Adrenal gland (tissue), 9 donors: ENCODE measurements at regions not wholly inside any gene's neighbourhood (a gene's known extent, or its start where the extent isn't known, plus 50 kb on each side); places are given as distances from the start of the nearest gene placed in this dataset.

Source experiments
- DNase-seq, 7 donors: peaks; one replicate each; pipeline ENCODE4 v3.0.0-alpha.2; 2019 to 2020
- H3K27ac ChIP-seq, 5 donors: fragments of 200-600 bp; sonication (generic) in 4 of 5; 1 replicate in 3 of 5; 2 replicates in 2 of 5; pipeline versions ENCODE4 v1.5.1 to v1.8.0; 2016 to 2020; ENCODE audit warnings: mild to moderate bottlenecking in 1 of 5
- H3K27me3 ChIP-seq: fragments of 200-600 bp; 2 replicates; pipeline ENCODE4 v1.8.0; 2021
- H3K36me3 ChIP-seq, 2 donors: fragments of 200-600 bp; replicated peaks in 1 of 2; 1 replicate in 1 of 2; 2 replicates in 1 of 2; pipeline versions ENCODE4 v1.5.1 to v1.8.0; 2018 to 2022
- H3K4me1 ChIP-seq, 2 donors: fragments of 200-600 bp; replicated peaks in 1 of 2; 1 replicate in 1 of 2; 2 replicates in 1 of 2; pipeline versions ENCODE4 v1.5.1 to v1.8.0; 2018 to 2021
- H3K4me3 ChIP-seq, 4 donors: fragments of 200-600 bp; sonication (generic) in 3 of 4; one replicate each; pipeline ENCODE4 v1.5.1; 2016 to 2018
- H3K9me3 ChIP-seq, 3 donors: fragments of 200-600 bp; sonication (generic) in 1 of 3; replicated peaks in 1 of 3; 1 replicate in 2 of 3; 2 replicates in 1 of 3; pipeline versions ENCODE4 v1.5.1 to v1.8.0; 2016 to 2021
- CTCF ChIP-seq, 6 experiments: fragments of 450-650 bp in 4 of 6; fragments of 200-600 bp in 2 of 6; sonication (generic) in 1 of 6; IDR thresholded peaks; 1 replicate in 5 of 6; 2 replicates in 1 of 6; pipeline versions ENCODE4 v1.5.1 to v1.8.0; 2016 to 2021; ENCODE audit warnings: antibody characterized with exemption in 6 of 6, mild to moderate bottlenecking in 2 of 6, moderate library complexity in 1 of 6
- POLR2A ChIP-seq, 2 donors: fragments of 450-650 bp; IDR thresholded peaks; one replicate each; pipeline ENCODE4 v1.6.1; 2017; ENCODE audit warnings: antibody characterized with exemption in 2 of 2, mild to moderate bottlenecking in 2 of 2, moderate library complexity in 1 of 2
- WGBS, 4 donors: extraction: QIAGEN DNeasy Blood & Tissue Kit in 2 of 4; methylation state at CpG; one replicate each; pipeline versions ENCODE4 v1.1.5 to v1.1.7; 2013 to 2017; 5-methylcytosine and 5-hydroxymethylcytosine counted together
- intact Hi-C, 2 donors: fragments of 100-400 bp; cut with DNase I; formaldehyde crosslinking; loops; one replicate each; pipeline versions ENCODE4 v1.14.1 to v1.15.0; 2022 to 2023
- donor health status: healthy with polysubstance abuse.
- donor health status: Bipolar disorder and iron deficiency.
- donor health status: DM: yes; HTN: yes; CAD: no.
- donor health status: DM: no; HTN: no; CAD: no.
- donor health status: DM: no; HTN: no; CAD: no.

DNA sequence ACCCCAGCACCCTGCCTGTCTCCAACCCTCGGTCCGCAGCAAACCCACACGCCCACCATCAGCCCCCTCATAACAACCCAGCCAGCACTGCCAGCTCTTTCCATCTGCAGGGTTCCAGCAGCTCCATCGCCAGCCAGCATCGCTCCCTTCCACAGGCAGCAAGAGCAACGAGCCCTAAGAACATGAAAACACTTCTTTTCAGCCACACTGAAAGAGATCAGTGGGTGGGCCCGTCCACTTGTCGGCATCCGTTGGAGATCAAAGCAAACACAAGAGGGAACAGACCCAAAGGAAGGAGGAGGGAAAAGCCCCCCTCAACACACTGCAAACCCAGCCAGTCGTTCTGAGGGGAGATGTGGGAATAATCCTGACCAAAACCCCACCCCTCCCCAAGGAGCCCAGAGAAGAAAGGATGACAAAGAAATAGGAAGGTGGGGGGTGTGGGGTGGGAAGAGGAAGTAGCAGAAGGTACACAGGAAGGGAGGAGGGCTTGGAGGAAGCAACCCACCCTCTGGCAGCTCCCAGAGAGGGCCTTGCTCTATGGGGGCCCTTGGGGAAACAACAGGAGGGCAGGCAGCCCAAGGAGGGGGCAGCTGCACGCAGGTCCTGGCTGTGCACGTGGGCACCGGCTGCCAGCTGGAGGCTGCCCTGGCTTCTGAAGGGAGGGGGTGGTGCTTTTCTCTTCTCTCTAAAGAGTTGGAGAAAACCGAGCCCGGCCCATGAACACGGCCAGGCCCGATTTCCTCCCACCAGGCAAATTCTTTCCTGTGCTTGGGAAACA is 473.6 kb upstream of the PROK2 start:
- Histone ChIP-seq H3K27me3 (no peaks in the 10 kb centered on the region), H3K27ac (no peak overlapping the region), H3K36me3 (no peaks in the 10 kb centered on the region), H3K4me3 (no peak overlapping the region), H3K9me3 (no peaks in the 10 kb centered on the region), H3K4me1 (peaks cover 11 to 16% of the 10 kb centered on the region in 2 donors)
- intact Hi-C loops, result loop anchor here in 1 of 2 donors (5.0 kb wide), 1 partner anchor 296 kb away; no protein-coding TSS in a partner anchor
- WGBS, 4 donors, result 63 to 73% (median 69%) methylated on average over 16 to 17 of the region's 17 CpGs
- no peak for DNase-seq
- TF ChIP-seq CTCF (IDR thresholded peaks at IDR 0.05) (no peak), POLR2A (IDR thresholded peaks at IDR 0.05) (no peak)

DNA sequence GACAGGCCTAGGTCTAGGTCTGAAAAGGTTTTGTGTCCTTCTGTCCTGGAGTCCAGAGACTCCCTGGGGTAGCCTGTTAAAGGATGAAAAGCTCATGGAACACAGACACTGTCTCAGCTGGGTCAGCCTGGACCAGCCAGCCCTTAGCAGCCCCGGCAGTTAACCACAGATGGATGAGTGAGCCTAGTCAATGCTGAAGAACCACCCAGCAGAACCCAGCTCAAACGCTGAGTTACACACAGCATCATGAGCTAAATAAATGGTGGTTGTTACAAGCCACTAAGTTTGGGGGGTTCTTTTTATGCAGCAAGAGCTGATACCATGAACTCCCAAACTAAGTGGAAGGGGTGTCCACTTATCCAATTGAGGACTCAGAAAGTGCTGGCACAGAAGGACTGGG is 472.8 kb upstream of the PROK2 start:
- Histone ChIP-seq H3K4me1 (peaks cover 11 to 14% of the 10 kb centered on the region in 2 donors), H3K4me3 (no peak overlapping the region), H3K27ac (no peak overlapping the region), H3K36me3 (no peaks in the 10 kb centered on the region), H3K9me3 (no peaks in the 10 kb centered on the region), H3K27me3 (no peaks in the 10 kb centered on the region)
- no peak for DNase-seq
- intact Hi-C loops, result loop anchor here in 1 of 2 donors (5.0 kb wide), 1 partner anchor 295 kb away; no protein-coding TSS in a partner anchor
- WGBS, 4 donors, result 92 to 100% (median 94%) methylated on average over 2 of the region's 2 CpGs
- TF ChIP-seq POLR2A (IDR thresholded peaks at IDR 0.05), result no peak
- TF ChIP-seq CTCF (IDR thresholded peaks at IDR 0.05), result no peak

DNA sequence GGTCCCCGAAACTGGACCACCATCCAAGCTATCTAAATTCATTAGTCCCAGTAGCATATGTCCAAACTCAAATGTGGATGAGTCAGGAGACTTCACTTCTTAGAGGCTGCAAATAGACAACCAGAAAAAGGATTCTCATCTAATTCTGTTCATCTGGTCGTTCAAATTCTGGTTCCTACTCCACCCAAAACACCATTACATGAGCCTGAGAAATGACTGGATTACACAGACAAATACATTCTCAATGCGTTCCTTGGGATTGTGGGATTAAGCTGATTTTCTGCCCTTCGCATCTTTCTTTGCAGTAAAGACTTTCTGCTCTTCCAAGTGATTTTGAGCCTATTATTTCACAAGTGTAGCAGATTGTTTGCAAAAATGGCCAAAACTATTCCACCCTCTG is 472.3 kb upstream of the PROK2 start:
- intact Hi-C loops, result loop anchor here in 1 of 2 donors (5.0 kb wide), 1 partner anchor 295 kb away; no protein-coding TSS in a partner anchor
- H3K27me3 ChIP-seq, result no peaks in the 10 kb centered on the region
- WGBS, 4 donors, result 87 to 94% (median 90%) methylated on average over 4 of the region's 4 CpGs
- H3K4me3 ChIP-seq, result no peak overlapping the region
- DNase-seq, result no peak
- H3K36me3 ChIP-seq, result no peaks in the 10 kb centered on the region
- H3K27ac ChIP-seq, result no peak overlapping the region
- TF ChIP-seq POLR2A (IDR thresholded peaks at IDR 0.05), result no peak
- no peak for TF ChIP-seq CTCF (IDR thresholded peaks at IDR 0.05)
- no peaks in the 10 kb centered on the region for H3K9me3 ChIP-seq
- H3K4me1 ChIP-seq, result peaks cover 11 to 13% of the 10 kb centered on the region in 2 donors

GRCh38 chr3:72256716-72257115 is 471.8 kb upstream of the PROK2 start:
- Histone ChIP-seq H3K27ac (no peak overlapping the region), H3K4me3 (no peak overlapping the region), H3K27me3 (no peaks in the 10 kb centered on the region), H3K36me3 (no peaks in the 10 kb centered on the region), H3K9me3 (no peaks in the 10 kb centered on the region), H3K4me1 (peaks cover 8 to 11% of the 10 kb centered on the region in 2 donors)
- 91 to 94% (median 93%) methylated on average over 6 of the region's 6 CpGs for WGBS, 4 donors
- TF ChIP-seq CTCF (IDR thresholded peaks at IDR 0.05) (no peak), POLR2A (IDR thresholded peaks at IDR 0.05) (no peak)
- DNase-seq, result no peak
- intact Hi-C loops, result loop anchor here in 1 of 2 donors (5.0 kb wide), 1 partner anchor 294 kb away; no protein-coding TSS in a partner anchor
